ENCODE measurements at regions not wholly inside any gene's neighbourhood (a gene's known extent, or its start where the extent isn't known, plus 50 kb on each side); places are given as distances from the start of the nearest gene placed in this dataset.
A peak's percentile ranks its signal among the peaks of the same experiment; 100 is the strongest.
"Not testable (repeated sequence)": the region's sequence is repeated elsewhere in the genome, so short reads cannot be mapped to it uniquely, and the experiment has no call there.

GRCh38 chr7:23938937-23939552 lies 229.0 kb downstream of the STK31 start:
- DNase-seq, result peak; percentile 51

DNA sequence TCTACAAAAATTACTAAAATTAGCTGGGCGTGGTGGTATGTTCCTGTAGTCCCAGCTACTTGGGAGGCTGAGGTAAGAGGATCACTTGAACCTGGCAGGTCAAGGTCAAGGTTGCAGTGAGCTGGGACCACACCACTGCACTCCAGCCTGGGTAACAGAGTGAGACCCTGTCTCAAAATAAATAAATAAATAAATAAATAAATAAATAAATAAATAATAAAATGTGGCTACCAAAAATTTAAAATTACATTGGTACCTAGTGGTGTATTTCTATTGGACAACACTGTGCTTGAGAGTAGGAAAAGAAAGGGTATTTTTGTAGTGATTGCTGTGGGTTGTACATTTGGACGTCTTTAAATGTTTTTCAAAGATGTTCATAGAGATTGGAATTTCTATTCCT lies 229.7 kb downstream of the STK31 start:
- DNase-seq, result not testable (repeated sequence)

DNA sequence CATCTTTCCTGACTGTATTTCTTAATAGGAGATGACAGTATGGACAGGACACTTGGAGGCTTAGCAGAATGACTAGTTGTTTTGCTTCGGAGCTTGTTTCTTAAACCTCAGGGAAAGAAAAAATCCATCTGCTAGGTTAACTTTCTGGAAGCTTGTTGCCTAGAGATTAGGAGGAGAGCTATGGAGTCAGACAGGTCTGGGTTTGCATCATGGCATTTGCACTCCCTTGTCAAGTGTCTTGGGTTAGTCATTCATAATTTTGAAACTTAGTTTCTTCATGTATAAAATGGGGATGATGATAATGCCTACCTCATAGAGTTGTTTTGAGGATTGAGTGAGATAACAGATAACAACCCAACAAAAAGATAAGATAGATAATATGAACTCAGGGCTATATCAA lies 231.5 kb downstream of the STK31 start:
- DNase-seq, result no peak

DNA sequence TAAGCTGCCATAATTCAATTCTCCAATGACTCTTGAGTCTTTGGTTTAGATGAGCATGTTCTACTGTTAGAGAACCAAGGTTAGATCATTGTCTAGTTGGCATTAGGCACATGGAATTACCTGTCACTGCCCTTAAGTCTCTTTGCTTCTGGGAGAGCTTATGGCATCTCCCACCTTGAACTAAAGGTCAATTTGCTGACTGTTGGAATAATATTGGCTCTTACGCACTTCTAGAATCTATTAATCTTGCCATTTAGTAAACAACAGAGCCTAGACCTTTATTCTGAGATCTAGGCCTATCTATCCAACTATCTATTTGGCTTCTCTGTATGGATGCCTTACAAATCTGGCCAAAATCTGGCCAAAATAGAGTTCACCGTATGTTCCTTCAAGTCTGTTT lies 232.0 kb downstream of the STK31 start:
- no peak for DNase-seq

GRCh38 chr7:23944131-23944530 lies 234.1 kb downstream of the STK31 start:
- DNase-seq, result no peak

DNA sequence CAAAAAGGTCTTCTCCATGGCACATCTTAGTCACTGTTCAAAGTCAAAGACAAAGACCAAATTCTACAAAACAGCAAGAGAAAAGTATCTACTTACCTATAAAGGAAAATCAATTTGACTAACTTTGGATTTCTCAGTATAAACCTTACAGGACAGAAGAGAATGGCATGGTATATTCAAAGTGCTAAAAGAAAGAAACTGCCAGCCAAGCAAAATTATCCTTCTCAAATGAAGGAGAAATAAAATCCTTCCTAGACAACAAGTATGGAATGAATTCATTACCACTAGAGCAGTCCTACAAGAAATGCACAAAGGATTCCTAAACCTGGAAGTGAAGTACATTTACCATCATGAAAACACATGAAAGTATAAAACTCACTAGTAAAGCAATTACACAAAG lies 235.5 kb downstream of the STK31 start:
- DNase-seq, result no peak

DNA sequence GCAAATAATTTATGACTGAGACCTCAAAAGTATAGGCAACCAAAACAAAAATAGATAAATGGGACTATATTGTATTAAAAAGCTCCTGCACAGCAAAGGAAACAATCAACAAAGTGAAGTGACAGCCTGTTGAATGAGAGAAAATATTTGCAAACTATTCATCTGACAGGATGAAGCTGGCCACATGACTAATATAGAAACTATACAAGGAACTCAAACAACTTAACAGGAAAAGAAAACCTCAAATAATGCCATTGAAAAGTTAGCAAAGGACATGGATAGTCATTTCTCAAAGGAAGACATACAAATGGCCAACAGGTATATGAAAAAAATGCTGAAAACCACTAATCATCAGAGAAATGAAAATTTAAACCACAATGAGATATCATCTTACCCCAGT lies 245.1 kb downstream of the STK31 start:
- peak; percentile 68 for DNase-seq

- no peak for DNase-seq
Measured at GRCh38 chr7:23955600-23956149, 245.7 kb downstream of the STK31 start.

DNA sequence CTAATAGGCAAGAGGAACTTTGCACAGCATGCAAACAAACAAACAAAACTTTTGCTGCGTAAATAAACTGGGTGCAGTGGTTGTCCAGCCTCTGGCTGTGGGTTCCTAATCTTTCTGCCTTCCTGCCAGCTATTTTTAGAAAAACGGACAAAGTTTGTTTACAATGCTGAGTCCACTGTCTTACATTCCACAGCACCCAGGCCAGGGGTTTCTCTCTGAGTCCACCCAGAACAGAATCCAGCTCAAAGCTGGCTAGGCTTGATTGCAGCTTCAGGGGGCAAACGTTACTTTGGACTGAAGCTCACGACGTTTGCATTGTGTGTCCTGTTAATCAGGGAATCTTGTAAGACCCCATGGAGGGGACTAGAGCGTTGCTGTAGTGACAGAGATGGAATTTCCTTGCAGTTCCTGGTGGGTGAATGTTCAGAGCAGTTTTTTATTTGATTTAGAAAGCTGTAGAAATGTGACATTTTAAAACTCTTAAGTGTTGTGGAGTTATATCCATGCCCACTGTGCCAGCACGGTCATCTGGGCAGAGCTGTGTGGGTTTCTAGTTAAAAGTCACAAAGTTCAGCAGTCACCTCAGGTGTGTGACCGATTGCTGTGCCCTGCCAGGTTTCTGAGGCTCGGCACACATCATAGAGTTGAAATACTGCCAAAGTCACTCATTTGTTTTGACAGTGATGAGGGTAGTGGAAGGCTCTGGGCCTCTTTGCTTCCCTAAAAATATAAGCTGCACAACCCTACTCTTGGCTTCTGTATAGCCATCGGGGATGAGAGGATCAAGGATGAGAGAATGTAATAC lies 247.0 kb downstream of the STK31 start:
- DNase-seq, result peak; percentile 37

DNA sequence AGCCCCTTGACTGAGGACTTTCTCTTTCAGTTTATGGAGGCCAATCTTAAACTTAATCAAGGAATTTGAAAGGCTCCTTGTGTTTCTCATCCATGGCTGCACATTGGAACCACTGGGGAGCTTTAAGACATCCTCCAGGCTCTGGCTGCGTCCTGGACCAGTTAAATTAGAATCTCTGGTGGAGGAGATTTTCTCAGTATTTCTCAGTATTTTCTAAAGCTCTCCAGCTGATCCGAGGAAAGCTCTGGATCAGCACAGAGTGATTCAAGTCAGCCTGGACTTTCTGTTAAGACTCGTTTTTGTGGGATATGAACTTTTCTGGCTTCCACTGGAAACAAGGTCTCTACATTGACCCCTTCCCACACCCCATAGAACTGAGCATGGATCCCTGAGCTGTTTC lies 249.8 kb downstream of the STK31 start:
- DNase-seq, result no peak

- no peak for DNase-seq
Measured at GRCh38 chr7:23960361-23960760, 250.3 kb downstream of the STK31 start.

GRCh38 chr7:23963461-23964165 lies 253.6 kb downstream of the STK31 start:
- no peak for DNase-seq

GRCh38 chr7:23964715-23965114 lies 254.7 kb downstream of the STK31 start:
- DNase-seq, result no peak

DNA sequence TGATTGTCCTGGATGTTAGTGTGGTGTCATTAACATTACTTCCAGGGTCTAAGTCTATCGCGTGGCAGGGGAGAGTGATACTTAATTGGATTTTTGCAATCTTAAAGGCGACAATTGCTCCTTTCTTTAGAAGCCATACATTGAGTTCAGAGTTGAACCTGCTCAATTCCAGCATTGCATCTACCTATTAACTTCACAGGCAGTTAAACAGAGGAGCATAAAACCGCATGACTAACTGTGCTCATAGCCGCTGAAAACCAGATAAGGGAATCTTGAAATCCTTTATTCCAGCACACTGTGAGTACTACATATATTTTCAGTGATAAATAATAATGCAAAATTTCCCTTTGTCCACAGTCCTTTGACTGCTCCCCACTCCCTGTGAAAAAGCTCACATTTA lies 255.3 kb downstream of the STK31 start:
- DNase-seq, result no peak

- no peak for DNase-seq
Measured at GRCh38 chr7:23966941-23967340, 256.9 kb downstream of the STK31 start.

DNA sequence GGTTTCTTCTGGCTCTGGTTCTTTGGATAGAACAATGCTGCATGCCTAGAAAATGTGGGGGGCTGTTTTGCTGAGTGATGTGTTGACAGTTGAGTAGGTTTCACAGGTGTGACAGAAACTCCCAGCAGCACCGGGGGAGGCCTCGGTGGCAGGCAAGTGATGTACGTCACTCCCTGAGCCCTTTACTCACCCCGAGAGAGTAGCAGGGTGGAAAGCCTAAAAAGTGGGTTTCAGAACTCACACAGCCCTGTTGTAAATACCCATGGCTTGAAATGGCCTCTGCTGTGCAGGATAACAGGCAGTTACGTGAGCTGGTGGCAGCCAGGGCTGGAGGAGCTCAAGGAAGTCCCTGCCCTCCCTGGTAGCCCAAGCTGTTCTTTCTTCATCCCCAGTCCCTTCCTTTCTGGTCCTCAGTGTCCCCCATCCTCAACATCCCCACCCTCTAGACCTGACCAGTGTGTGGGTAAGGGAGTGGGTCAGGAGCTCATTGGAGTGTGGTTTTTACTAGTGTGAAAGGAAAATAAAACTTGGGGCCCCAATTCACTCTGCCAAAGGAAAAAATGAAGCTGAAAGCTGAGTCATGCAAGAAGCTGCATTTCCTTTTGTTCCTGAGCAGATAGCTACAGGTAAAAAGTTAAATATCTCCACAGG lies 258.1 kb downstream of the STK31 start:
- no peak for DNase-seq

DNA sequence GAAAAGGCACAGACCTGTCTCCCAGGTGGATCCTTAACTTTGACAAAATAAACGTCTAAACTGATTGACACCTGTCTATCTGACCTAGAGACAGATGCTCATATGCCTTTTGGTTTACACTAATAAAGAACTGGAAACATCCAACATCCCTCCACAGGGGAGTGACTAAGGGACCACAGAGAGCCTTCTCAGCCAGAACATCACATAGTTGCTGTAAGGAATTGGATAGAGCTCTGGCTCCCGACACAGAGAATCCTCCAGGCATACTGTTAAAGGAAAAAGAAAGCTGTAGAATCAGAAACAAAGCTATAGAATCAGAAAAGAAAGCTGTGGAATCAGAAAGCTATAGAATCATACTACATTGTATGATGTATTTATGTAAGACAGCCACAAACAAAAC lies 258.8 kb downstream of the STK31 start:
- DNase-seq, result no peak

GRCh38 chr7:23969443-23969842 lies 259.4 kb downstream of the STK31 start:
- DNase-seq, result no peak

GRCh38 chr7:23970193-23970592 lies 260.2 kb downstream of the STK31 start:
- DNase-seq, result no peak

DNA sequence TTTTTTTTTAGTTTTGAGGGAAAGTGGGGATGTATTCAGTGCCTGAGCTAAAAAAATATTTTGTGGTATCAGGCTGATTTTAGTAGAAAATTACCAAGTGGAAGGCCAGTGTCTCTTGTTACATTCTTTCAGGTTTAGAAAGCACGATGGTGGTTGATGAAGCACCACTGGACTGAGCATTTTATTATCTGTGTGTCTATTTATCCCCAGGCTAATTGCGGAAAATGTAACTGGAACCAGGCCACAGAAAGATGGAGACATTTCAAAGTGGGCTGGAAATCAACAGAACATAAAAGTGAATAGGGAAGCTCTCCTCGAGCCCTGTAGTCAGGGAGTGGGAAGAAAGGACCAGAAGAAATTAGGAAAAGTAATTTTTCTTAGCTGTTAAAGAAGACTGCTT lies 261.0 kb downstream of the STK31 start:
- DNase-seq, result no peak

GRCh38 chr7:23972057-23972456 lies 262.0 kb downstream of the STK31 start:
- DNase-seq, result no peak

DNA sequence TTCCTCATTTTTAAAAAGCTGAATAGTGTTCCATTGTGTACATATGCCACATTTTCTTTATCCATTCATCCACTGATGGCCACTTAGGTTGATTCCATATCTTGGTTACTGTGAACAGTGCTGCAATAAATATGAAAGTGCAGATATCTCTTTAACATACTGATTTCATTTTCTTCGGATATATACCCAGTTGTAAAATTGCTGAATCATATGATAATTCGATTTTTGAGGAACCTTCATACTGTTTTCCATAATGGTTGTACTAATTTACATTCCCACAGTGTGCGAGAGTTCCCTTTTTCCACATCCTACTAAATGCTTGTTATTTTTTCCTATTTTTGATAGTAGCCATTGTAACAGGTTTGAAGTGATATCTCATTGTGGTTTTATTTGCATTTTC lies 263.2 kb downstream of the STK31 start:
- DNase-seq, result no peak

GRCh38 chr7:23980081-23980480 lies 270.1 kb downstream of the STK31 start:
- DNase-seq, result no peak
